ENCODE measurements at regions not wholly inside any gene's neighbourhood (a gene's known extent, or its start where the extent isn't known, plus 50 kb on each side); places are given as distances from the start of the nearest gene placed in this dataset.

GRCh38 chr5:166648736-166649135, 1642.7 kb upstream of the WWC1 start:
- Histone ChIP-seq H3K36me3 (ENCODE audit: control insufficient read depth, insufficient read depth, low read length) (no peaks in the 10 kb centered on the region), H3K27me3 (replicated peaks; ENCODE audit: control insufficient read depth, insufficient read depth, low read length) (no peaks in the 10 kb centered on the region), H3K4me3 (replicated peaks; ENCODE audit: low read depth, low read length) (no peak overlapping the region)
- TF ChIP-seq CTCF (IDR thresholded peaks at IDR 0.05; ENCODE audit: insufficient read depth, low read length, poor library complexity, severe bottlenecking) = no peak
- DNase-seq (ENCODE audit: extremely low read depth, insufficient read length) = no peak

- no peak for TF ChIP-seq CTCF (IDR thresholded peaks at IDR 0.05; ENCODE audit: insufficient read depth, low read length, poor library complexity, severe bottlenecking)
Observed at GRCh38 chr5:166649676-166650075, 1641.8 kb upstream of the WWC1 start.

GRCh38 chr5:166651234-166651633, 1640.2 kb upstream of the WWC1 start:
- no peak for TF ChIP-seq CTCF (IDR thresholded peaks at IDR 0.05; ENCODE audit: insufficient read depth, low read length, poor library complexity, severe bottlenecking)
- no peak overlapping the region for H3K4me3 ChIP-seq (replicated peaks; ENCODE audit: low read depth, low read length)
- no peaks in the 10 kb centered on the region for H3K36me3 ChIP-seq (ENCODE audit: control insufficient read depth, insufficient read depth, low read length)
- no peaks in the 10 kb centered on the region for H3K27me3 ChIP-seq (replicated peaks; ENCODE audit: control insufficient read depth, insufficient read depth, low read length)
- DNase-seq (ENCODE audit: extremely low read depth, insufficient read length) = no peak

More at GRCh38 chr5:166649676-166650075, 1641.8 kb upstream of the WWC1 start:
- no peaks in the 10 kb centered on the region for H3K36me3 ChIP-seq (ENCODE audit: control insufficient read depth, insufficient read depth, low read length)
- no peak overlapping the region for H3K4me3 ChIP-seq (replicated peaks; ENCODE audit: low read depth, low read length)
- no peaks in the 10 kb centered on the region for H3K27me3 ChIP-seq (replicated peaks; ENCODE audit: control insufficient read depth, insufficient read depth, low read length)
- no peak for DNase-seq (ENCODE audit: extremely low read depth, insufficient read length)

GRCh38 chr5:166671811-166672210, 1619.6 kb upstream of the WWC1 start:
- TF ChIP-seq CTCF (IDR thresholded peaks at IDR 0.05; ENCODE audit: insufficient read depth, low read length, poor library complexity, severe bottlenecking) = no peak
- Histone ChIP-seq H3K4me3 (replicated peaks; ENCODE audit: low read depth, low read length) (no peak overlapping the region), H3K36me3 (ENCODE audit: control insufficient read depth, insufficient read depth, low read length) (no peaks in the 10 kb centered on the region), H3K27me3 (replicated peaks; ENCODE audit: control insufficient read depth, insufficient read depth, low read length) (no peaks in the 10 kb centered on the region)
- no peak for DNase-seq (ENCODE audit: extremely low read depth, insufficient read length)

- no peak for DNase-seq (ENCODE audit: extremely low read depth, insufficient read length)
- no peaks in the 10 kb centered on the region for H3K27me3 ChIP-seq (replicated peaks; ENCODE audit: control insufficient read depth, insufficient read depth, low read length)
- no peak overlapping the region for H3K4me3 ChIP-seq (replicated peaks; ENCODE audit: low read depth, low read length)
- no peaks in the 10 kb centered on the region for H3K36me3 ChIP-seq (ENCODE audit: control insufficient read depth, insufficient read depth, low read length)
- TF ChIP-seq CTCF (IDR thresholded peaks at IDR 0.05; ENCODE audit: insufficient read depth, low read length, poor library complexity, severe bottlenecking) = no peak
Observed at GRCh38 chr5:166672431-166672830, 1619.0 kb upstream of the WWC1 start.

GRCh38 chr5:166677891-166678290, 1613.6 kb upstream of the WWC1 start:
- DNase-seq (ENCODE audit: extremely low read depth, insufficient read length) = no peak
- H3K27me3 ChIP-seq (replicated peaks; ENCODE audit: control insufficient read depth, insufficient read depth, low read length) = no peaks in the 10 kb centered on the region
- no peak overlapping the region for H3K4me3 ChIP-seq (replicated peaks; ENCODE audit: low read depth, low read length)
- no peaks in the 10 kb centered on the region for H3K36me3 ChIP-seq (ENCODE audit: control insufficient read depth, insufficient read depth, low read length)
- no peak for TF ChIP-seq CTCF (IDR thresholded peaks at IDR 0.05; ENCODE audit: insufficient read depth, low read length, poor library complexity, severe bottlenecking)
